Stimulated activated CD4-positive, alpha-beta T cell treated with anti-CD3 and anti-CD28 coated beads, Interleukin-15, amount 100 ng/mL, for 48 hours (primary cell): ENCODE measurements at regions not wholly inside any gene's neighbourhood (a gene's known extent, or its start where the extent isn't known, plus 50 kb on each side); places are given as distances from the start of the nearest gene placed in this dataset.

Source experiments
- DNase-seq, 2 donors: peaks; one replicate each; pipeline ENCODE4 v3.0.0-alpha.2; 2020; ENCODE audit warnings: low read depth in 2 of 2

GRCh38 chr6:104423691-104424090 is 436.0 kb downstream of the HACE1 start:
- no peak for DNase-seq

- no peak for DNase-seq
Observed at GRCh38 chr6:104421650-104422049, 438.1 kb downstream of the HACE1 start.

- DNase-seq, result no peak
Observed at GRCh38 chr6:104418839-104419238, 440.9 kb downstream of the HACE1 start.

- DNase-seq, result no peak
Observed at GRCh38 chr6:104418125-104418524, 441.6 kb downstream of the HACE1 start.

GRCh38 chr6:104414723-104415122 is 445.0 kb downstream of the HACE1 start:
- DNase-seq, result no peak

- DNase-seq, result no peak
Observed at GRCh38 chr6:104413767-104414166, 446.0 kb downstream of the HACE1 start.

GRCh38 chr6:104411302-104411701 is 448.4 kb downstream of the HACE1 start:
- DNase-seq, result no peak

- DNase-seq, result no peak
Observed at GRCh38 chr6:104409913-104410312, 449.8 kb downstream of the HACE1 start.

- no peak for DNase-seq
Observed at GRCh38 chr6:104407957-104408356, 451.8 kb downstream of the HACE1 start.

GRCh38 chr6:104404377-104404776 is 455.3 kb downstream of the HACE1 start:
- no peak for DNase-seq

- no peak for DNase-seq
Observed at GRCh38 chr6:104402572-104402971, 457.1 kb downstream of the HACE1 start.

GRCh38 chr6:104401926-104402325 is 457.8 kb downstream of the HACE1 start:
- no peak for DNase-seq

GRCh38 chr6:104400844-104401243 is 458.9 kb downstream of the HACE1 start:
- DNase-seq, result no peak

- DNase-seq, result no peak
Observed at GRCh38 chr6:104396077-104396476, 463.6 kb downstream of the HACE1 start.

- no peak for DNase-seq
Observed at GRCh38 chr6:104381907-104382306, 477.8 kb downstream of the HACE1 start.

- DNase-seq, result no peak
Observed at GRCh38 chr6:104365451-104366234, 494.1 kb downstream of the HACE1 start.

- no peak for DNase-seq
Observed at GRCh38 chr6:104357928-104358327, 501.8 kb downstream of the HACE1 start.

GRCh38 chr6:104356197-104356596 is 503.5 kb downstream of the HACE1 start:
- DNase-seq, result no peak

- DNase-seq, result no peak
Observed at GRCh38 chr6:104349191-104349590, 510.5 kb downstream of the HACE1 start.

GRCh38 chr6:104344223-104344622 is 515.5 kb downstream of the HACE1 start:
- no peak for DNase-seq

- DNase-seq, result no peak
Observed at GRCh38 chr6:104332364-104332763, 527.4 kb downstream of the HACE1 start.

GRCh38 chr6:104326173-104327001 is 533.3 kb downstream of the HACE1 start:
- no peak for DNase-seq
